Stimulated activated CD4-positive, alpha-beta T cell treated with anti-CD3 and anti-CD28 coated beads, Interleukin-15, amount 100 ng/mL, for 24 hours (primary cell): ENCODE measurements at regions not wholly inside any gene's neighbourhood (a gene's known extent, or its start where the extent isn't known, plus 50 kb on each side); places are given as distances from the start of the nearest gene placed in this dataset.

Experiments used
- DNase-seq: peaks from one replicate; pipeline ENCODE4 v3.0.0-alpha.2; 2020

DNA sequence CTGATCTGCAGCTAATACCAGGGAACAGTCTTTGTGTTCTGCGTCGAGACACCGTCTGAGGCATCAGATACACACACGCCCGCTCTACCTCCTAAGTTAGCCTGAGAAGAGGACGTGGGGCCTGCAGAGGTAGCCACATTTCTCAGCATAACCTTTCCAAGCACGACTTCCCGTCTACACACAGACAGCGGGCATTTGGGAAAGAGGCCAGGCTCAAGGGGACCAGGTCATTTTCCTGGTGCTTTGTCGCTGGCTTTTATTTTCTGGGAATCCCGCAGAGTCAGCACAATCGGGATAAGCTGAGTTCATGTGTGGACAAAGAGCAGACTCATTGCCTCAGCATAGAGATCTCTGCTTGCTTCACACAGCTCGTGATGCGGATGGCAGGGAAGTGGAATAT is 72.5 kb upstream of the SMYD2 start:
- DNase-seq, result no peak

DNA sequence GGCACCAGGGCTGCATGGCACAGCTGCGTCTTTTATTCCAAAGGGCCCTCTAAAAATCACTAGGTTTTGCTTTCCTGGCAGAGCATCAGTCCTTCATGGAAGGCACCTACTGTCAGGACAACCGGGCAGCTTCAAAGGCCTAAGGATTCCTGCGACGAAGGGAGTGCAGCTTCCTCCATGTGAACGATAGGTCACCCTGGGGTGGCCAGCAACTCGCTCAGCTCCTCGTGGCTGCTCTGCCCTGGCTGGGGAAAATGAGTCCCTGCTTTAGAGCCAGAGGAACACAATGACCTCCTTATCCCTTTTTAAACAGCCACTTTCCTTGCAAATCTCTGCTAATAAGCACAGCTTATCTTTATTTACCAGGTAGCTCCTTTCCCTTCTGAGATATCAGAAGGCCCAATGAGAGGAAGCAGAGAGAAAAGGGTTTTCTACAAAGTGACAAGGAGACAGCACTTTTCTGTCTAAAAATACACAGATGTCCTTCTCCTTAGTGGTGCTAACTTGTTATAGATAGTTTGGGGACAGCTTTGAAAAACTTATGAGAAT is 71.6 kb upstream of the SMYD2 start:
- no peak for DNase-seq

DNA sequence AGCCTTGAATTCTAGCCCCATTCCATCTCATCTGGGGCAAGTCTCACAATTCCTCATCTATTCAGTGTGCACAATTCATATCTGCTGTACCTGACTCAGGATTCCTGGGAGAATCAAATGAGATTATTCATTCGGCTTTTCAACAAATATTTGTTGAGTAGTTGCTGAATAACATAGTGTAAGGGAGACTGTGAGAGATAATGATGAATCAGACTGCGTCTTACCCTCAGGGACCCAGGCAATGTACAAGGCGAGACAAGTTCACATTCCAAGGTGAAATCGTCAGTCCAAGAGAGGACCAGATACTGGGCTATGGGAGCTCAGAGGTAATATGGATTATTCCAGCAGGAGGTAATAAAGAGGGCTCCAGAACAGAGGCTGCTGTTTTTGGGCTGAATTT is 67.8 kb upstream of the SMYD2 start:
- no peak for DNase-seq

DNA sequence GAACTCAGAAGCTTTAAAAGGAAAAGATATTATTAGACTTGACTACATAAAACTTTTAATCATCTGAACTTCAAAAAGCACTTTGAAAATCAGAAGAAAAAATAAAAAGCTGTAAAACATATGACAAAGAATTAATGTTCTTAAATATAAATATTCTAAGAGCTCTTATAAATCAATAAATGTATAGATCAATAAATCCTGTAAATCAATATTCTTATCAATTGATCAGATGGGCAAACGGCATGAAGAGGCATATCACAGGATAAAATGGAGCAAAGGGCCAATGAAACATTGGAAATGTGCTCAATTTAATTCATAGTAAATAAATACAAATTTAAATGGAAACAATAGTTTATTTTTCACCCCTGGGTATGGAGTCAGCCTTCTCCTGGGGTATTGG is 66.1 kb upstream of the SMYD2 start:
- no peak for DNase-seq

DNA sequence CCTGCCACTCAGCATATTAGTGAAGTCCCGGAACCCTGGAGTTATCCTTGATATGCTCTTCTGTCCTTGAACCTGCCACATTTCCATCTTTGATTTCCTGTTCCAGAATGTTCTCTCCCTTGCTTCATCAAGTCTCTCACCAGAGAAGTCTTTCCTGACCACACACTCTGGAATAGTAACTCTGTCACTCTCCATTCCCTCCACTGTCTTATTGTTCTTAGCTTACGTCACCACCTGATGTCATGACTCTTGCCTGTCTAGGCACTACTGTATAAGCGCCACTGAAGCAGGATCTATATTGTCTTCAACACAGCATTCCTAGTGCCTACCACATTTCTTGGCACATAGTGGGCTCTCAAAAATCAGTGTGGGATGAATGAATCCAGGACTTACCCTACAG is 65.4 kb upstream of the SMYD2 start:
- no peak for DNase-seq

DNA sequence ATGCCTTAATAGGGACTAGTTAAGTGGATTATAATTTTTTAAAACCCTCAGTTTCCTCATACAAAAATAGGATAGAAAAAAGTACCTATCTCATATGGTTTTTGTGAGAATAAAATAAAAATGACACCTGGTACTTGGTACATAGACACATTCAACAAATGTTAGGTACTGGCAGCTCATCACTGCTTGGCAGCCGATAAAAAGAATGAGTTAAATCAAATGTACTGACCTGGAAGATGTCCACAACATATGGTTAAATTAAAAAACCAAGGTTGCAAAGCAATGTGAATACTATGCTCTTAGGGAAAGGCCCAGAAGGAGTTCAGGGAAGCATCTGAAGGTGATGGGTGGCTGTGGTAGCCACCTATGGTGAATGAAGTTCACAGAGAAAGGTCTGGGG is 64.9 kb upstream of the SMYD2 start:
- no peak for DNase-seq

DNA sequence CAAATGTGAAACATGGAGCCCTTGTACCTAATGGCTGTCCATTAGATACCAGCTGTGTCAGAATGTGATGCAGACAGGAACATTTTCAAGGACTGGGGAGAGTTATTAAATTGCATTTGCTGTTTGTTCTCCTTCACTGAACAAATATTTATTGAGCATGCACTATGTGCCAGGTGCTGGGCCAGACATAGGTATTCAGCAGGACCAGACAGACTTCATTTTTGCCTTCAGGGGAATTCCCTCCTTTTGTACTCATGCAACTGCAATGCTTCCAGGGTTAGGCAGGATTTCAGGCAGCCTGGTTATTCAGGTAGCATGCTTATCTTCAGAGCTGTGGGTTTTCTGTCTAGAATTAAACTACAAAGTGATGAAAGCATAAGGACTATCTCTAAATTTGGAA is 64.2 kb upstream of the SMYD2 start:
- DNase-seq, result no peak

DNA sequence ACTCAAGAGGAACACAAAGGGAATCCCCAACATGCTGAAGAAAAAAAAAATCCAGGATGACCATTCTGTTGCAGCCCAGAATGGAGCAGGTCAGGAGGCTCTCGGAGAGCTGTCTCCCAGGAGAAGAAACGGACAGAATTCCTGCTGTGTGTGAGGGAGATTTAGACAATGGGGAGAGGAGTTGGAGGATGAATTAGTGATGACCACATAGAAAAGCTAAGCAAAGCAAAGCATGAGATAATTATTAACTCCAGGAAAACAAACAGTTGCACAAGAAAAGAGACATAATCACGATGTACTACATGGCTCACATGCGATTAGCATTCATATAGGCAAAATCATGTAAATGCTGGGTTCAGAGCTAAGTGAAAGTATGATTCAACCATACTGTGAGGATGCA is 61.1 kb upstream of the SMYD2 start:
- DNase-seq, result no peak

DNA sequence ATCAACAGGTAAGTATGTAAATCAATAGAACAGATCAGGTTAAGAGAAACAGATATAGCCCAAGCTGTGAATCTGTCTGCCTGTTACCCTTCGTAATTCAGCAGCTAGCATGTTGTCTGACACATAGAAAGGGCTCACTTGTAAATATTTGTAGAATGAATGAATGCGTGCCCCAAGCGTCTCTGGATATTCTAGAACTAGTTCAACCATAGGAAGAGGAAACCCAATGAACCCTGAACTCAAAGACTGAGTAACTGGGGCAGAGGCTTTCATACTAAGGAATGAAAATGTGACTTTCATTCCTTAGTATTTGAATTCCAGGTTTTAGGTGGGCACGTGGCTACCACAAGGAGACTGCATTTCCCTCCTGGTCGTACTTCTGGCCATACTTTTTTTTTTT is 60.1 kb upstream of the SMYD2 start:
- DNase-seq, result no peak

DNA sequence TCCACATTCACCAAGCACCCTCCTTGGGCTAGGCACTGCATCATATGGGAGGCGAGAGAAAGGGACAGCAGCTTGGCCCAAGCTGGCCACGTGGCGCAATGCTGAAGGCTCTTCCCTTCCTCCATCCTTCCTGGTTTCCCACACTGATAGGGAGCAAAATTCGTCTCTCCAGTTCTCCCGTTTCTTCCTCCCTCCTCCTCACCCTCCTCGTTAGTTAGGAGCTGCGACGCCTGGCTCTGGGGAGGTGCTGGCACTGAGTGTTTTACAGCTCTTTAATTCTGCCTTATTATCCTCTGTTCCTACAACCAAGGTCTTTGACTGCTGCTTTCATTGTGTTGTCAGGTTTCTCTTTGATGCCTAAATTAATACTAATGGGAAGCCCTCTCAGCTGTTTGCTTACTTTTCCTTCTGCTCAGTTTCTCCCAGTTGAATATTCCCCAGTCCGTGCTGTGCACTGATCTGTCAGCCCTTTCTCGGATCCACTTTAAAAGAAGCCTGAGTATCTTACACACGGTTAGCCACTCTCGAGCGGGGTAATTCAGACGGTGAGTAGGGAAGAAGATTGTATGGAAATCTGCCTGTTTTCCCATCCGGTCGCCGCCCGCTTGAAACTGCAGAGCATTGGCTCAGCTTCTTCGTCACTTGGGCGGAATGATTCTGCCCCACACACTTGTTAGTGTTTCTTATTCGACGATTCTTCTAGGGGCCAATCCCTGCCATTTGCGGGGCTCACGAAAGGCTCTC is 56.2 kb upstream of the SMYD2 start:
- DNase-seq, result no peak

DNA sequence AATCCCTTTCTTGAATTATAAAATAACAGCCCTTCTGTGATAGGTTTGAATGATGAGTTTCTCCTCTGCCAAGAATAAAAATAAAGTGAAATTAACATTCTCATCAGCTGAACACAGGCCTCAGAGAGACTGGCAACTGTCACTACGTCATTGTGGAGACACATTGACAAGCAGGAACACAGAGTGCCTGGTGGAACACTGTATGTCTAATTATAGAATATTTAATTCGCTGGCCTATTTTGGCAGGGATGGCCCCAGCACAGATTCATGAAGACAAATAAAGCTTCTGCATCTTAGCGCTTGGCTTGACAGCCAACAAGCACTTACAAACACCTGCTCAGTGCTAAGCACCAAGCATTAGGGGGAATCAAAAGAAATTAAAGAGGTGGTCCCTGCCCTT is 52.0 kb upstream of the SMYD2 start:
- DNase-seq, result no peak

DNA sequence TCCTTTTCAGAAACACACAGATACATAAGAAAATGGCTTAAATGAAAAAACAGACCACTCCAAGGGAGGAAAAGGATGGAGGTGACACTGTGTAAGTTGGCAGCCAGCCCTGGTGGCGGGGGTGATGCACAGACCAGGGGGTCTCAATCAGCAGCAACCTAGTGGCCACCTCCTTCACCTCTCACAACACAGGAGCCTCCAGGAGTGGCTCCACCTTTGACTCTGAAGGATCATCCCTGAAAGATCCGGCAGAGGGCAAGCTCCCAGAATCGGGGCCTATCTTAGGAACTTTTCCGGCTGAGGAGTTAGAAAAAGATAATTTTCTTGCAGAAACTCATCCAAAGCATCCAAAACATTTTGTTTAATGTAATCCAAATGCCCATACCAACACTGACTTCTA is 51.2 kb upstream of the SMYD2 start:
- no peak for DNase-seq
